ENCODE measurements at regions not wholly inside any gene's neighbourhood (a gene's known extent, or its start where the extent isn't known, plus 50 kb on each side); places are given as distances from the start of the nearest gene placed in this dataset.

GRCh38 chr4:153113838-153114105 is 90.5 kb upstream of the TRIM2 start:
- TF ChIP-seq CTCF (IDR thresholded peaks at IDR 0.05) (no peak), POLR2AphosphoS5 (IDR thresholded peaks at IDR 0.05) (no peak), POLR2A (IDR thresholded peaks at IDR 0.05) (no peak)

Data from upper lobe of left lung (tissue), 4 donors.